ENCODE measurements at regions not wholly inside any gene's neighbourhood (a gene's known extent, or its start where the extent isn't known, plus 50 kb on each side); places are given as distances from the start of the nearest gene placed in this dataset.

GRCh38 chr5:158485047-158485446, 614.7 kb downstream of the EBF1 start:
- no peak for DNase-seq (ENCODE audit: extremely low read depth in 1 of 2, low read depth in 1 of 2)

- DNase-seq (ENCODE audit: extremely low read depth in 1 of 2, low read depth in 1 of 2), result no peak
Observed at GRCh38 chr5:158484150-158484549, 615.6 kb downstream of the EBF1 start.

GRCh38 chr5:158483281-158483860, 616.3 kb downstream of the EBF1 start:
- DNase-seq (ENCODE audit: extremely low read depth in 1 of 2, low read depth in 1 of 2), result no peak

- DNase-seq (ENCODE audit: extremely low read depth in 1 of 2, low read depth in 1 of 2), result no peak
Observed at GRCh38 chr5:158482125-158482524, 617.6 kb downstream of the EBF1 start.

- no peak for DNase-seq (ENCODE audit: extremely low read depth in 1 of 2, low read depth in 1 of 2)
Observed at GRCh38 chr5:158478139-158478538, 619.2 kb upstream of the CLINT1 start.

- DNase-seq (ENCODE audit: extremely low read depth in 1 of 2, low read depth in 1 of 2), result no peak
Observed at GRCh38 chr5:158477214-158477613, 618.3 kb upstream of the CLINT1 start.

- no peak for DNase-seq (ENCODE audit: extremely low read depth in 1 of 2, low read depth in 1 of 2)
Observed at GRCh38 chr5:158473016-158473635, 614.2 kb upstream of the CLINT1 start.

- DNase-seq (ENCODE audit: extremely low read depth in 1 of 2, low read depth in 1 of 2), result no peak
Observed at GRCh38 chr5:158471535-158471924, 612.6 kb upstream of the CLINT1 start.

- DNase-seq (ENCODE audit: extremely low read depth in 1 of 2, low read depth in 1 of 2), result no peak
Observed at GRCh38 chr5:158470764-158471534, 612.0 kb upstream of the CLINT1 start.

- no peak for DNase-seq (ENCODE audit: extremely low read depth in 1 of 2, low read depth in 1 of 2)
Observed at GRCh38 chr5:158468444-158468843, 609.5 kb upstream of the CLINT1 start.

GRCh38 chr5:158466191-158466590, 607.2 kb upstream of the CLINT1 start:
- DNase-seq (ENCODE audit: extremely low read depth in 1 of 2, low read depth in 1 of 2), result no peak

GRCh38 chr5:158465086-158465972, 606.4 kb upstream of the CLINT1 start:
- no peak for DNase-seq (ENCODE audit: extremely low read depth in 1 of 2, low read depth in 1 of 2)

GRCh38 chr5:158464383-158464782, 605.4 kb upstream of the CLINT1 start:
- DNase-seq (ENCODE audit: extremely low read depth in 1 of 2, low read depth in 1 of 2), result no peak

- DNase-seq (ENCODE audit: extremely low read depth in 1 of 2, low read depth in 1 of 2), result no peak
Observed at GRCh38 chr5:158463938-158464337, 605.0 kb upstream of the CLINT1 start.

- DNase-seq (ENCODE audit: extremely low read depth in 1 of 2, low read depth in 1 of 2), result no peak
Observed at GRCh38 chr5:158463188-158463587, 604.2 kb upstream of the CLINT1 start.

- DNase-seq (ENCODE audit: extremely low read depth in 1 of 2, low read depth in 1 of 2), result no peak
Observed at GRCh38 chr5:158462349-158463114, 603.6 kb upstream of the CLINT1 start.

GRCh38 chr5:158461240-158461854, 602.4 kb upstream of the CLINT1 start:
- DNase-seq (ENCODE audit: extremely low read depth in 1 of 2, low read depth in 1 of 2), result no peak

GRCh38 chr5:158458086-158458485, 599.1 kb upstream of the CLINT1 start:
- no peak for DNase-seq (ENCODE audit: extremely low read depth in 1 of 2, low read depth in 1 of 2)

GRCh38 chr5:158456756-158457155, 597.8 kb upstream of the CLINT1 start:
- DNase-seq (ENCODE audit: extremely low read depth in 1 of 2, low read depth in 1 of 2), result no peak

- no peak for DNase-seq (ENCODE audit: extremely low read depth in 1 of 2, low read depth in 1 of 2)
Observed at GRCh38 chr5:158456241-158456640, 597.3 kb upstream of the CLINT1 start.

Data from stimulated activated CD8-positive, alpha-beta memory T cell treated with anti-CD3 and anti-CD28 coated beads, Interleukin-7, amount 100 ng/mL, for 48 hours (primary cell).